Retinal pigment epithelial cell (primary cell): ENCODE measurements at regions not wholly inside any gene's neighbourhood (a gene's known extent, or its start where the extent isn't known, plus 50 kb on each side); places are given as distances from the start of the nearest gene placed in this dataset.

ENCODE experiments used
- DNase-seq: peaks from one replicate; pipeline ENCODE4 v3.0.0-alpha.2; 2010; ENCODE audit warnings: low read depth
- H3K4me3 ChIP-seq: 2 replicates; pipeline ENCODE4 v1.5.1; 2011; ENCODE audit warnings: mild to moderate bottlenecking, low read length, control low read depth, moderate library complexity
- TF ChIP-seq, protein P1 (sequence below): conservative IDR thresholded peaks from 2 replicates; pipeline ENCODE4 v1.5.1; 2011; ENCODE audit warnings: low read depth, low read length, control low read depth, inconsistent platforms

DNA sequence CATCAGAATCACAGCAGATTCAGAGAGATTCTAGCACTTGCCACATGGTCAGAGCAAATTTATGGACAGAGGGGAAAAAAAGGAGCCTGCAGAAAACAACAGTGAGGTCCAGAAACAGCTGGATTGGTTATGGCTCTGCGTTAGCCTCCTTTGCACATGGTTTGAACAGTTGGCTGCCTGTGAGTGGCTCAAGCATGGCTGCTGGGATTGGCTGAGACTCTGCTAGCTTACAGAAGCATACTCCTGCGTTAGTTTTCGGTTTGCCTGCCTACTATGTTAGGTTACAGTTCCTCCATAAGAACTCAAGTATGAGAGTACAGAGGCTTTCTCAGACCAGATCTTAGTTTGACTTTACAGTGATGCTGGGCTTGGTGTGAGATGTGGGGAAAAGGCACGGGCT, 80.7 kb upstream of the WDR11 start:
- TF ChIP-seq, protein P1, sequence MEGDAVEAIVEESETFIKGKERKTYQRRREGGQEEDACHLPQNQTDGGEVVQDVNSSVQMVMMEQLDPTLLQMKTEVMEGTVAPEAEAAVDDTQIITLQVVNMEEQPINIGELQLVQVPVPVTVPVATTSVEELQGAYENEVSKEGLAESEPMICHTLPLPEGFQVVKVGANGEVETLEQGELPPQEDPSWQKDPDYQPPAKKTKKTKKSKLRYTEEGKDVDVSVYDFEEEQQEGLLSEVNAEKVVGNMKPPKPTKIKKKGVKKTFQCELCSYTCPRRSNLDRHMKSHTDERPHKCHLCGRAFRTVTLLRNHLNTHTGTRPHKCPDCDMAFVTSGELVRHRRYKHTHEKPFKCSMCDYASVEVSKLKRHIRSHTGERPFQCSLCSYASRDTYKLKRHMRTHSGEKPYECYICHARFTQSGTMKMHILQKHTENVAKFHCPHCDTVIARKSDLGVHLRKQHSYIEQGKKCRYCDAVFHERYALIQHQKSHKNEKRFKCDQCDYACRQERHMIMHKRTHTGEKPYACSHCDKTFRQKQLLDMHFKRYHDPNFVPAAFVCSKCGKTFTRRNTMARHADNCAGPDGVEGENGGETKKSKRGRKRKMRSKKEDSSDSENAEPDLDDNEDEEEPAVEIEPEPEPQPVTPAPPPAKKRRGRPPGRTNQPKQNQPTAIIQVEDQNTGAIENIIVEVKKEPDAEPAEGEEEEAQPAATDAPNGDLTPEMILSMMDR = no peak
- H3K4me3 ChIP-seq = no peak overlapping the region

DNA sequence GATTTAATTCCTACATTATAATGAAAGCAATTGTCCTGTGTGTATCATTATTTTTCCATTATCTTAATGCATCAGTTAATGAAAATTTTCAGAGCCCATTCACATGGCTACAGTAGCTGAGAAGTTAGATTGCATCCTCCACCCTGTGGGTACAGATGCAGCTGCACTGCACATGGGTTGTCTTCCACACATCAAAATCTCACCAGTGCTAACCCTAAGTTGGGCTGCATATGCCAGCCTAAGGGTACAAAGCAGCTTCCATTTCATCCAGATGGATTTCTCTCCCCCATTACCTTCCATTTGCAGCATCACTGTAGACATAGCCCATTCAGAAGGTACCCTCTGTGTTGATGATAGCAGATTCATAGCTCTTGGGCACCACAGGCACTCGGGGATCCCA, 74.7 kb upstream of the WDR11 start:
- DNase-seq = no peak
- TF ChIP-seq, protein P1 = no peak
- H3K4me3 ChIP-seq = no peak overlapping the region

More for the DNA sequence above, 80.7 kb upstream of the WDR11 start:
- DNase-seq = no peak

DNA sequence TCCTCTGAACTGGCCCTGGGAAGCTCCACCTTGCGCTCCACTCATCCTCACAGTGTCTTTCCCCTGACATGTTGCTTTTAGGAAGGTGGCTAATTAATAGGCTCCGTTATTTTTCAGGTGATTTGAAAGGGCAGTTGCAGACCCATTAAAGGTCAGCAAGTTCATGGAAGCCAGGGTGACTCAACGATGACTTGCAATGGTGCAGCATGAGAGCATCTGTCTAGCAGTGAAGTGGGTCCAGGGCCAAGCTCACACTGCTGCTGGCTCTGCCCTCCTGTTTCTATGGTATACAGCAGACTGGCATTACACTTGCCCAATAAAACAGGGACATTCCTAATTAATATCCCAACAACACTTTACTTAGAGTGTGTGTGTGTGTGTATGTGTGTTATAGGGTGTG, 68.8 kb upstream of the WDR11 start:
- no peak overlapping the region for H3K4me3 ChIP-seq
- no peak for DNase-seq
- TF ChIP-seq, protein P1 = no peak

DNA sequence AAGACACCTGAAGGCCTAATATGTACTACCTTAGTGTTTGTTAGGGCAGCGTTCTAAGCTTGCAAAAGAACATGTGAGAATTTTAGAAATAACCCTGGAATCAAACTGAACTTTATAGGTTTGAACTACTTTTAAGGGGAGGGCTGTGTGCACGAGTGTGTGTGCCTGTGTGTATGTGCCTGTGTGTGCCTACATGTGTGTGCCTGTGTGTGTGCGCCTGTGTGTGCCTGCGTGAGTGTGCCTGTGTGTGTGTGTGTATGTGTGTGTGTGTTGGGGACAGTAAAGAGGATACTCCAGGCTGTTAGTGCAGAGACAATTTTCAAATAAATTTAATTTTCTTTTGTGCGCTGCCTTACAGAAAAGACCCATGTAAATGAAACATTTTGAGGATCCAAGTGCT, 68.1 kb upstream of the WDR11 start:
- H3K4me3 ChIP-seq = no peak overlapping the region
- TF ChIP-seq, protein P1 = no peak
- no peak for DNase-seq

DNA sequence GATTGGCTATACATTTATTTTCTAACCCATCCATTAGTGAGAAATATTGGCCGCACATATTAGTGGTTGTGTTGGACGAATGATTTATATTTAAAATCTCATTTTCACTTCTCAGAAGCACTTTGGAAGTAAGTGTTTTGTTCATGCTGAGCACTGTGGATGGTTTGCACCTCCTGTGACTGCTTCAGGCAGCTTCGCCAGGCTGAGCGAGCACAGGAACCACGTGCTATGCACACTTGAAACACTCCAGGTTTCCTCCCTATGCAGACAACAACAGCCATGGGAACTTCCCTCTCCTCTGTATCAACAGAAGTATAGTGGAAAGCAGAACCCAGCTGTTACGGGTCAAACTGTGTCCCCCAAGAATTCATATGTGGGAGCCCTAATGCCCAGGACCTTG, 67.3 kb upstream of the WDR11 start:
- TF ChIP-seq, protein P1 = no peak
- no peak for DNase-seq
- no peak overlapping the region for H3K4me3 ChIP-seq

DNA sequence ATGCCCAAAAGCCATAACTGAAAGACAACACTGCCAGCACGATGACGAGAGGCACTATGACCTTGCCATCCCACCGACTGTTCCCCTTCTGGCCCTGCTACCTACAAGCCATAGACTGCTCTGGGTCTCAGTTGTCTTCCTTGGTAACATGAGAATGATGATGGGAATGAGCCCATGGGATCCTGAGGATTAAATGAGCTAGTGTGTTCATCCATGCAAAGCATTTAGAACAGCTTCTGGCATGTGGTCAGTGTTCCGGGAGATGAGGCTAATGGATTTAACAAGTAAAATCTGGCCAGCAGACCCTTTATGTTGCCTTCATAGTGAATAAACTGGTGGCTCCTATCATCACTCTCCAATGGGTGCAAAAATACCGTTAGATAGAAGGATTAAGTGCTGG, 62.4 kb upstream of the WDR11 start:
- TF ChIP-seq, protein P1 = no peak
- DNase-seq = peak; percentile 27

DNA sequence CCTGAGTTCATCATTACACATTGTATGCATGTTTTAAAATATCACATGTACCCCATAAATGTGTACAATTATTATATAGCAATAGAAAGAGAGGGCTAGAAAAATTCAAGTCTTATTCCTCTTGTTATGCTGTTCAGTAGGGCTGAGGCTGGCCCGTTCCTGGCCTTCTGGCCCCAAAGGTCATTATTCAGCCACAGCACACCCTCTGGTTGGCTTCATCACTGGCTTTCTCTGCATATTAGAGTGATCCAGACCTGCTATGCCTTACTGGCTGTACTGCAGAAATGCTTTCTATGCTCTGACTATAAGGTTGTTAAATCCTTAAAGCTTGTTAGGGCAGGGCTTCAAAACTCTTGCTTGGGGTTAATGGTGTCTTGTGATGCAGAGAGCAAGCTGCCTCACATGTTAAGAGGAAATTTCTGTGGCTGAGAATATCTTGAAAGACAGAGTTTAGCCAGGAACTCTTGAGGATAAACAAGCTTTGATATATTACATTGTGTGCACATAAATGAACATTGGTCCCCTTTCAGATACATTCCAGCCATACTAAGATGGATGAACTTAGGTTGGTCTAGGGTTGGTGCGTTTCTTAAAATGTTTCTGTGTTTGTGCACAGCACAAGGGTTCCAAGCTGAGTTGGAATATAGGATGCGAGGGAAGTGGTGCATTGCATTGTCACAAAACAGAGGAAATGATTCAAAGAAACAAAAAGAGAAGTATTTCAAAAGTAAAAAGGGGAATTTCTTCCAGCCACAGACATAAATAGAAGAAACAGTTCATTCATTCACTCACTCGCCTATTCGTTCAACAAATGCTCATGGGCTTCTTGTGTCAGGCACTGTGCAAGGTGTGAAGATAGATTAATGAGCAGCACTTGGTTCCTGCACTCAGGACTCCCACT, 61.6 kb upstream of the WDR11 start:
- TF ChIP-seq, protein P1 = no peak
- peak; percentile 44 for DNase-seq
- H3K4me3 ChIP-seq = no peak overlapping the region

More for the DNA sequence above, 62.4 kb upstream of the WDR11 start:
- no peak overlapping the region for H3K4me3 ChIP-seq
